ENCODE measurements at regions not wholly inside any gene's neighbourhood (a gene's known extent, or its start where the extent isn't known, plus 50 kb on each side); places are given as distances from the start of the nearest gene placed in this dataset.

DNA sequence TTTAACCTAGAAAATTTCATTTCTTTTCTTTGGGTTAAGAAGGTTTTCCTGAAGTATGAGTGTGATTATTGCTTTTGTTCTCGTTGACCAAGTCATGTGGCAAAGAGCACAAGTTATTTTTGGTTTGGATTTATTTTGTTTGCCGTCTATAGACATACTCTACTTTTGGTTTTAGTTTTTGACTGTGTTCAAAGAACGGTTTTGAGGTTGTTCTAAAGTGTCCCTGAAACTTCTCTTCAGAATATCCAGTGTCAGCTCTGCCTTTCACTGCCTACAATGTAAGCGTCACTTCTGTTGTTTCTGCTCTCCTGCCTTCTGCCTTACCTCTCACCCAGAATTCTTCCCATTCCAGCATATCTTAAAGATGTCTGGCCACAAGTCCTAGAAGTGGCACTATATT is 812.2 kb downstream of the C4orf33 start:
- FAIRE-seq (no peak), DNase-seq (ENCODE audit: low read depth) (no peak)
- no peak for TF ChIP-seq CTCF (IDR thresholded peaks at IDR 0.05; ENCODE audit: insufficient read depth, low read length, severe bottlenecking)
- Histone ChIP-seq H3K36me3 (ENCODE audit: control insufficient read depth, insufficient read depth, low read length) (no peaks in the 10 kb centered on the region), H3K4me3 (ENCODE audit: low read depth, low read length) (no peak overlapping the region), H3K27me3 (ENCODE audit: control insufficient read depth, insufficient read depth, low read length) (no peaks in the 10 kb centered on the region)

GRCh38 chr4:129916991-129917390 is 821.0 kb downstream of the C4orf33 start:
- Histone ChIP-seq H3K36me3 (ENCODE audit: control insufficient read depth, insufficient read depth, low read length) (no peaks in the 10 kb centered on the region), H3K4me3 (ENCODE audit: low read depth, low read length) (no peak overlapping the region), H3K27me3 (ENCODE audit: control insufficient read depth, insufficient read depth, low read length) (no peaks in the 10 kb centered on the region)
- FAIRE-seq, result no peak
- no peak for TF ChIP-seq CTCF (IDR thresholded peaks at IDR 0.05; ENCODE audit: insufficient read depth, low read length, severe bottlenecking)
- DNase-seq (ENCODE audit: low read depth), result no peak

DNA sequence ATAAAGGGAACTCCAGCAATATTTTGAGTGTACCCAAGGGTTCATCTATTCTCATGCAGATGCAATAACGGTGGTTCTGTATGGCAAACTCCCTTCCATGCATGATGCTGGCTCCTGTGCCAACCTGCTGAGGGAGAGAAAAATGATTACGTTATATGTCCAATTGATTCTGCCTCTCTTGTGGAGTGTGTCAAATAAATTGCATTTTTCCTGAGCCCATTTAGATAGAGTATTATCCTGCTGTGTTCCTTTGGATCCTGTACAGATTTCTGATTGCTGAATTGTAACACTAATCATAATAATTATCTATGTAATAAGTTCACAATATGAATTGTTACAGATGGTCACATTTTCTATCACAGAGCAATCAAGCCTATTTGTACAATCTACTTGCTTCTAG is 821.7 kb downstream of the C4orf33 start:
- H3K4me3 ChIP-seq (ENCODE audit: low read depth, low read length), result no peak overlapping the region
- H3K36me3 ChIP-seq (ENCODE audit: control insufficient read depth, insufficient read depth, low read length), result no peaks in the 10 kb centered on the region
- no peaks in the 10 kb centered on the region for H3K27me3 ChIP-seq (ENCODE audit: control insufficient read depth, insufficient read depth, low read length)
- TF ChIP-seq CTCF (IDR thresholded peaks at IDR 0.05; ENCODE audit: insufficient read depth, low read length, severe bottlenecking), result no peak
- no peak for FAIRE-seq
- no peak for DNase-seq (ENCODE audit: low read depth)

DNA sequence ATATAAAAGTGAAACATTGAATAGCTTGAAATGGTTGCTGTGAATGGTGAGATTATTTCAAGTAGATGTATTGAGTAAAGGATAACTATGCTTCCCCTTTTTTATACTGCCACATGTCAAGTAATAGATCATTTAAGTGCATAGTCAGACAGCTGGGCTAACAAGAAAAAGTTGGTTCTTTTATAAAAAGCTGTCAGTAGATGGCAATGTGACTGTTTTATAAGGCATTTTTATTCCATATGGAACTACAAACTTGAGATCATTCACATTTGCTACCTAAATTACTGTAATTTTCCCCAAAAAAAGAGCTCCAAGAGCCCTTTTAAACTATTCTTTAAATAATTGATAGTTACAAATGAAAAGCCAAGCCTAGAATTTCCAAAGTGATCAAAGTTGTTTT is 831.0 kb downstream of the C4orf33 start:
- H3K36me3 ChIP-seq (ENCODE audit: control insufficient read depth, insufficient read depth, low read length), result no peaks in the 10 kb centered on the region
- no peak for TF ChIP-seq CTCF (IDR thresholded peaks at IDR 0.05; ENCODE audit: insufficient read depth, low read length, severe bottlenecking)

DNA sequence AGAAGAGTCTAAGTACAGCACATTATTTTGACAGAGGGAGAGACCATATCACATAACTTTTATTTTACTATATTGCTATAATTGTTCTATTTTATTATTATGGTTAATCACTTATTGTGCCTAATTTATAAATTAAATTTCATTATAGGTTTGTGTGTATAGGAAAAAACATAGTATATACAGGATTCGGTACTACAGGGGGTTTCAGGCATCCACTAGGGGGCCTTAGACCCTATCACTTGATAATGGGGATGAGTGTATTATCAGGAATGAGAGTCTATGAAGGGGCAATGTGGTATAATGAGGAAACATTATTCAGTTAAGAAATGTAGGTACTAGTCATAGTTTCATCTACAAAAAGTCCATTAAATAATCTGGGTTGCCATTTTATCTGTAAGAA is 833.1 kb downstream of the C4orf33 start:
- FAIRE-seq, result no peak
- TF ChIP-seq CTCF (IDR thresholded peaks at IDR 0.05; ENCODE audit: insufficient read depth, low read length, severe bottlenecking), result no peak
- Histone ChIP-seq H3K27me3 (ENCODE audit: control insufficient read depth, insufficient read depth, low read length) (no peaks in the 10 kb centered on the region), H3K4me3 (ENCODE audit: low read depth, low read length) (no peak overlapping the region), H3K36me3 (ENCODE audit: control insufficient read depth, insufficient read depth, low read length) (no peaks in the 10 kb centered on the region)
- DNase-seq (ENCODE audit: low read depth), result no peak

More for the DNA sequence above, 831.0 kb downstream of the C4orf33 start:
- DNase-seq (ENCODE audit: low read depth) (no peak), FAIRE-seq (no peak)
- Histone ChIP-seq H3K27me3 (ENCODE audit: control insufficient read depth, insufficient read depth, low read length) (no peaks in the 10 kb centered on the region), H3K4me3 (ENCODE audit: low read depth, low read length) (no peak overlapping the region)

DNA sequence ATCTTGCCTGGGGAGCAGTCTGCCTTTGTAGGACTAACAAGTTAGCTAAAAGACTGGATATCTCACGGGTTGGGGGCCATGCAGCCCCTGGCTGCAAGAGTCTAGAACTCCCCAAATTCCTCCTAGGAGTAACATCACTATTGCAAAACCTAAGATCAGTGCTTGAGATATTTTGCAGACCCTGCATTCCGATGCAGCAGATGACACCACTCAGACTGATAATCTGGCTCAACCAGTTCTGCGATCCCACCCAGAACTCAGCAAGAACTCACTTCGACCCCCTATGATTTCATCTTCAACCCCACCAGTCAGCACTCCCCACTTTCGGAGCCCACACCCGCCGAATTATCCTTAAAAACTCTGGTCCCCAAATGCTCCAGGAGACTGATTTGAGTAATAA is 834.0 kb downstream of the C4orf33 start:
- no peak for TF ChIP-seq CTCF (IDR thresholded peaks at IDR 0.05; ENCODE audit: insufficient read depth, low read length, severe bottlenecking)
- no peak overlapping the region for H3K4me3 ChIP-seq (ENCODE audit: low read depth, low read length)
- H3K36me3 ChIP-seq (ENCODE audit: control insufficient read depth, insufficient read depth, low read length), result no peaks in the 10 kb centered on the region
- FAIRE-seq, result no peak
- no peaks in the 10 kb centered on the region for H3K27me3 ChIP-seq (ENCODE audit: control insufficient read depth, insufficient read depth, low read length)
- no peak for DNase-seq (ENCODE audit: low read depth)
